GM20431 (cell line): ENCODE measurements at regions not wholly inside any gene's neighbourhood (a gene's known extent, or its start where the extent isn't known, plus 50 kb on each side); places are given as distances from the start of the nearest gene placed in this dataset.

Experiments used
- in situ Hi-C: fragments of 300-500 bp; cut with MseI, MboI; formaldehyde crosslinking; loops from one replicate; pipeline ENCODE4 v1.15.0; 2020; ENCODE audit warnings: low sequenced_read_pairs; ENCODE audit not compliant: unreplicated experiment

GRCh38 chr13:58151452-58151851 lies 519.9 kb downstream of the PCDH17 start:
- in situ Hi-C loops = no loop called here

- in situ Hi-C loops = no loop called here
Measured at GRCh38 chr13:58160980-58161379, 529.4 kb downstream of the PCDH17 start.

GRCh38 chr13:58165617-58166016 lies 534.1 kb downstream of the PCDH17 start:
- in situ Hi-C loops = no loop called here

GRCh38 chr13:58181111-58181510 lies 549.6 kb downstream of the PCDH17 start:
- in situ Hi-C loops = no loop called here

GRCh38 chr13:58187881-58188280 lies 556.3 kb downstream of the PCDH17 start:
- in situ Hi-C loops = no loop called here

- in situ Hi-C loops = no loop called here
Measured at GRCh38 chr13:58190577-58190976, 559.0 kb downstream of the PCDH17 start.

GRCh38 chr13:58191754-58192153 lies 560.2 kb downstream of the PCDH17 start:
- in situ Hi-C loops = no loop called here

- in situ Hi-C loops = no loop called here
Measured at GRCh38 chr13:58202099-58202498, 570.6 kb downstream of the PCDH17 start.

- in situ Hi-C loops = no loop called here
Measured at GRCh38 chr13:58207501-58207900, 576.0 kb downstream of the PCDH17 start.

- in situ Hi-C loops = no loop called here
Measured at GRCh38 chr13:58235454-58235853, 603.9 kb downstream of the PCDH17 start.

GRCh38 chr13:58238972-58239773 lies 607.6 kb downstream of the PCDH17 start:
- in situ Hi-C loops = no loop called here

GRCh38 chr13:58239774-58240268 lies 608.3 kb downstream of the PCDH17 start:
- in situ Hi-C loops = no loop called here

GRCh38 chr13:58247080-58247479 lies 615.5 kb downstream of the PCDH17 start:
- in situ Hi-C loops = no loop called here

- in situ Hi-C loops = no loop called here
Measured at GRCh38 chr13:58254943-58255342, 623.4 kb downstream of the PCDH17 start.

- in situ Hi-C loops = no loop called here
Measured at GRCh38 chr13:58266271-58266670, 634.7 kb downstream of the PCDH17 start.

GRCh38 chr13:58298556-58299135 lies 667.1 kb downstream of the PCDH17 start:
- in situ Hi-C loops = no loop called here

GRCh38 chr13:58300224-58300623 lies 668.7 kb downstream of the PCDH17 start:
- in situ Hi-C loops = no loop called here

- in situ Hi-C loops = no loop called here
Measured at GRCh38 chr13:58300974-58301681, 669.6 kb downstream of the PCDH17 start.

GRCh38 chr13:58302349-58302748 lies 670.8 kb downstream of the PCDH17 start:
- in situ Hi-C loops = no loop called here

GRCh38 chr13:58306062-58306461 lies 674.5 kb downstream of the PCDH17 start:
- in situ Hi-C loops = no loop called here

- in situ Hi-C loops = no loop called here
Measured at GRCh38 chr13:58313219-58313618, 681.7 kb downstream of the PCDH17 start.
